ENCODE measurements at regions not wholly inside any gene's neighbourhood (a gene's known extent, or its start where the extent isn't known, plus 50 kb on each side); places are given as distances from the start of the nearest gene placed in this dataset.

DNA sequence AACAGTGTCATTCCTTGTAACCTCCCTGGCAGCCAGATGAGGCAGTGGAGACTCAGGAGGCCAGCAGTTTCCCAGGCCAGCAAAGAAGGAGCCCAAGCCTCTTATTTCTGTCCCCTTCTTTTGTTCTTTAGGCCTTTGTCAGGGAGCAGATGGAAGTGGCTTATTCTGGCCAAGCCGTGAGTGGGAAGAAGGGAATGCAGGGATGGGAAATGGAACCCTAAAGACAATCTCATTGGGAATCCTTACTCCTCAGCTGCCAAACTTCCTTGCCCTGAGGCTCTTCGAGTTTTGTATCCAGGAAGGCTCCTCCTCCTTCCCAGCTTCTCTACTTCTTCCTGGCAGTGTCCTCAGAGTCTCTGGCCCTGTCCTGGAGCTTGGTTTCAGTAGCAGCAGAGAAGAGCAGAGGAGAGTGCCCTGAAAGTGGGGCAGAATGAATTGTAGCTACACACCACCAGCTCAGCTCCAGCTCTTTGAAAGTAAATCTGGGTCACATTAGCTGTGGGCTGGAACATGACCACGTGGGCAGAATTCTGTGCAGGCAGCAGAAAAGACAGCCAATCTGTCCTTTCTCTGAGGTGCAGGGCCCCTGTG, 63.9 kb downstream of the NDUFS5 start:
- H3K36me3 ChIP-seq: no peaks in the 10 kb centered on the region
- H3K4me1 ChIP-seq: peaks cover 0 to 47% (median 13%) of the 10 kb centered on the region in 3 donors
- no peaks in the 10 kb centered on the region for H3K9me3 ChIP-seq
- WGBS, 2 donors (ENCODE audit: low coverage in 1 of 2): 32 to 61% methylated on average over 2 to 3 of the region's 3 CpGs
- peak overlapping the region in 3 of 4 donors; percentile 24 to 50 (median 39) for H3K27ac ChIP-seq
- TF ChIP-seq EP300 (IDR thresholded peaks at IDR 0.05): no peak
- peak; percentile 17 for TF ChIP-seq POLR2AphosphoS5 (IDR thresholded peaks at IDR 0.05)
- H3K27me3 ChIP-seq: no peaks in the 10 kb centered on the region
- H3K4me3 ChIP-seq: no peak overlapping the region
- ATAC-seq: peak; percentile 27

DNA sequence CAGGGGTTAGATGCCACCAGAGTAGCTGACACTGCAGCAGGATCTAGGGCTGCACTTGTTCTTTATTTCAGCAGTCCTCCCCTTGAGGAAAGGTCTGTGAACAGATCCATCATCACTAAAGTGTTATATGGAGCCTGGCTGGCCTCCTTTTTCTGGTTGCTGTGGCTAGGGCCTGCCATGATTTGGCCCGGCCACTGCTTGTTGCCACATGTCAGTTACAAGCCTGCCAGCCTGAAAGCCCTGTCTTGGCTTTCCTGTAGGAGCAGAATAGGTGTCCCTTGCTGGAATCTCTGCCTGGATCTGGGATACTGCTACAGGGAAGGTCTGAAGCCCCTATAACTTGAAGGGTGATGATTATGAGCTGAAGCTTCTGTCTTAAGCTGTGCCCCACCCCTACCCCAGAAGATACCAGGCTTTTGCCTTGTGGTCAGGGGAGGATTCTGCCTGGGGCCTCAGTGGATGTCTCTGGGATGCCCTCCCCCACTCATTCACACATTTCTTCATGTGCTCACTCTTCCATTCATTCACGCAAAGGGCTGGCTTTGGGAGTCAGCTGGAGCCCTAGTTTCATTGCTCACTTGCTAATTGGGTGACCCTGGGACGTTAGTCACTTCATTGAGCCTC, 64.7 kb downstream of the NDUFS5 start:
- Histone ChIP-seq H3K36me3 (no peaks in the 10 kb centered on the region), H3K9me3 (no peaks in the 10 kb centered on the region), H3K4me3 (no peak overlapping the region), H3K27ac (peak overlapping the region in 2 of 4 donors; percentile 22 to 24), H3K27me3 (no peaks in the 10 kb centered on the region), H3K4me1 (peaks cover 0 to 46% (median 13%) of the 10 kb centered on the region in 3 donors)
- no peak for ATAC-seq
- WGBS, 2 donors (ENCODE audit: low coverage in 1 of 2): no CpG with 5 or more reads among the region's 3 CpGs
- TF ChIP-seq POLR2AphosphoS5 (IDR thresholded peaks at IDR 0.05) (no peak), POLR2A (IDR thresholded peaks at IDR 0.05) (no peak), EP300 (IDR thresholded peaks at IDR 0.05) (no peak)
- TF ChIP-seq, protein P1, sequence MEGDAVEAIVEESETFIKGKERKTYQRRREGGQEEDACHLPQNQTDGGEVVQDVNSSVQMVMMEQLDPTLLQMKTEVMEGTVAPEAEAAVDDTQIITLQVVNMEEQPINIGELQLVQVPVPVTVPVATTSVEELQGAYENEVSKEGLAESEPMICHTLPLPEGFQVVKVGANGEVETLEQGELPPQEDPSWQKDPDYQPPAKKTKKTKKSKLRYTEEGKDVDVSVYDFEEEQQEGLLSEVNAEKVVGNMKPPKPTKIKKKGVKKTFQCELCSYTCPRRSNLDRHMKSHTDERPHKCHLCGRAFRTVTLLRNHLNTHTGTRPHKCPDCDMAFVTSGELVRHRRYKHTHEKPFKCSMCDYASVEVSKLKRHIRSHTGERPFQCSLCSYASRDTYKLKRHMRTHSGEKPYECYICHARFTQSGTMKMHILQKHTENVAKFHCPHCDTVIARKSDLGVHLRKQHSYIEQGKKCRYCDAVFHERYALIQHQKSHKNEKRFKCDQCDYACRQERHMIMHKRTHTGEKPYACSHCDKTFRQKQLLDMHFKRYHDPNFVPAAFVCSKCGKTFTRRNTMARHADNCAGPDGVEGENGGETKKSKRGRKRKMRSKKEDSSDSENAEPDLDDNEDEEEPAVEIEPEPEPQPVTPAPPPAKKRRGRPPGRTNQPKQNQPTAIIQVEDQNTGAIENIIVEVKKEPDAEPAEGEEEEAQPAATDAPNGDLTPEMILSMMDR (IDR thresholded peaks at IDR 0.05): no peak

DNA sequence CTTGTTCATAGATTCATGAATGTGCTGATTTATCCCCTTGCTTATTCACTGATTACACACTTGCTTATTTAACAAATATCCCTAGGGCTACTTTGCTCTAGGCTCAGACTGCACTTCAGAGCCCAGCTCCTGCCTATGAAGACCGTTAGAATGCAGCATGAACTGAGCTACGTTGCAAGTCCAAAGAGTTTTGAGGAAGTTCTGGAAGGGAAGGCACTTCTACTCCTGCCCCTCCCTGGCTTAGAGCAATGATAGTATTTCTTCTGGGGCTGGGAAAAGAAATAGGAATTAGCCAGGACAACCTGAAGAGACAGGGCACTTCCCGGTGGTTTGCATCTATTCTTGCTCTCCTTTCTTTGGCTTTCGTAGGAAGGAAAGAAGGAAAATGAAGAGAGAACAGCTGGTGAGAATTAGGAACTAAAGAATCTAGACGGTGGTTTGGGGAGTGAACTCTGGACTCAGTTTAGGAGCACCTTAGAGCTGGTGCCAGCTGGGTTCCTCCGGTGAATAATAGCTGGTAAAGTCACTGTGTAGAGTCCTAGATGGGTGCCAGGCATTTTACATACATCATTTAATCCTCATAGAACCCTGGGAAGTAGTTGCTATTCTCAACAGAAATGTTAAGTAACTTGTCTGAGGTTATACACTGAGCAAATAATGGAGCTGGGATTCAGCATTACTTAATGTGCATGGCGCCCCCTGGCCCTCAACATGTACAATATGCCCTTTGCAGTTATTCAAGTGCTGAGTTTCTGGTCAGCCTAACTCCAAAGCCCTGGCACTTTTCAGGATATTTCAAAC, 65.9 kb downstream of the NDUFS5 start:
- no peak overlapping the region for H3K4me3 ChIP-seq
- no peak overlapping the region for H3K27ac ChIP-seq
- TF ChIP-seq POLR2AphosphoS5 (IDR thresholded peaks at IDR 0.05): no peak
- TF ChIP-seq POLR2A (IDR thresholded peaks at IDR 0.05): no peak
- TF ChIP-seq EP300 (IDR thresholded peaks at IDR 0.05): no peak
- TF ChIP-seq, protein P1 (IDR thresholded peaks at IDR 0.05): peak; percentile 41 to 72 (median 72)
- H3K27me3 ChIP-seq: no peaks in the 10 kb centered on the region
- H3K4me1 ChIP-seq: peaks cover 0 to 34% (median 7%) of the 10 kb centered on the region in 3 donors
- no peaks in the 10 kb centered on the region for H3K36me3 ChIP-seq
- no peaks in the 10 kb centered on the region for H3K9me3 ChIP-seq
- 37 to 42% methylated on average over 7 of the region's 7 CpGs for WGBS, 2 donors (ENCODE audit: low coverage in 1 of 2)
- ATAC-seq: peak; percentile 76

DNA sequence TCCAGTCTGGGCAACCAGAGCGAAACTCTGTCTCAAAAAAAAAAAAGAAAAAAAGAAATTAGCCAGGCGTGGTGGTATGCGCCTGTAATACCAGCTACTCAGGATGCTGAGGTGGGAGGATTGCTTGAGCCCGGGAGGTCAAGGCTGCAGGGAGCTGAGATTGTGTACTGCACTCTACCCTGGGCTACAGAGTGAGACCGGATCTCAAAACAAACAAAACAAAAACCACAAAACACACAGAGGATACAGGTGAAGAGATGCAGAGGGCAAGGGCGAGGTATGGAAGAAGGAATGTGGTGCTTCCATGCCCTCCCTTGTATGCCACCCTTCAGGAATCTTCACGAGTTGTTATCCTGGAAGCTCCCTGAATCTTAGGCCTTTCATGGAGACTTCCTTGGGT, 68.5 kb downstream of the NDUFS5 start:
- H3K27me3 ChIP-seq: no peaks in the 10 kb centered on the region
- TF ChIP-seq, protein P1 (IDR thresholded peaks at IDR 0.05): no peak
- no peak for TF ChIP-seq EP300 (IDR thresholded peaks at IDR 0.05)
- no peak for TF ChIP-seq POLR2A (IDR thresholded peaks at IDR 0.05)
- TF ChIP-seq POLR2AphosphoS5 (IDR thresholded peaks at IDR 0.05): no peak
- no peaks in the 10 kb centered on the region for H3K9me3 ChIP-seq
- H3K27ac ChIP-seq: no peak overlapping the region
- 79 to 90% methylated on average over 2 to 7 of the region's 7 CpGs for WGBS, 2 donors (ENCODE audit: low coverage in 1 of 2)
- no peaks in the 10 kb centered on the region for H3K36me3 ChIP-seq
- H3K4me3 ChIP-seq: no peak overlapping the region
- ATAC-seq: no peak
- H3K4me1 ChIP-seq: peaks cover 0 to 32% (median 9%) of the 10 kb centered on the region in 3 donors

DNA sequence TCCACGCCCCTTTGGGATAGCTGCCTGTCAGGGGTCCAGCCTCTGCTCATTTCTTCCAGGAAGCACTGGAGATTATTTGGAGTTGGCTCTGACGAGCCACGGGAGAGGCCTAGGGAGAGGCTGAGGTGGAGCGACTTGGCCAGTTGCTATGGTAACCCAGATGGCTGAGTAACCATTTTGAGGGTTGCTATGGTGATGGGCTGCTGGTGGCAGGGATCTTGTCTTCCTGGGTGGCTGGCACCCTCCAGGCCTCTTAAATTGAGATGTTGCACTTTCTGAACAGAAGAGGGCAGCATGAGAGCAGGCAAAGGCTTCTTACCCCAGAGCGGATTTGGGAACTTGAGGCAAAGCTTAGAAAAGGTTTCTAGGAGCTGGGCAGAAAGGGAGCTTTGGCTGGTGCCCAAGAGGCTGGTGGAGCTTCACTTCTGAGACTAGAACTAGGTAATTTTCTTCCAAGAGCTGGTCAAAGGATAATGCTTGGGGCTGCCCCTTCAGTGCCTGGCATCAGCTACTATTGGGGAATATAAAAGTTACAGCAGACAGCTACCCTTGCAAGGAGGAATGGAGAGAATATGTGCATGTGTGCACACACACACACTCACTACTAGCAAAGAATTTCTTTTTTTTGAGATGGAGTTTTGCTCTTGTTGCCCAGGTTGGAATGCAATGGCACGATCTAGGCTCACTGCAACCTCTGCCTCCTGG, 72.5 kb downstream of the NDUFS5 start:
- ATAC-seq: peak; percentile 78

More for the DNA sequence above, 72.5 kb downstream of the NDUFS5 start:
- WGBS, 2 donors (ENCODE audit: low coverage in 1 of 2): 26 to 45% methylated on average over 2 to 3 of the region's 6 CpGs
- peaks cover 0 to 27% (median 10%) of the 10 kb centered on the region in 3 donors for H3K4me1 ChIP-seq
- no peak overlapping the region for H3K4me3 ChIP-seq
- H3K27ac ChIP-seq: peak overlapping the region in 1 of 4 donors; percentile 18
- no peaks in the 10 kb centered on the region for H3K9me3 ChIP-seq
- H3K36me3 ChIP-seq: no peaks in the 10 kb centered on the region
- TF ChIP-seq POLR2AphosphoS5 (IDR thresholded peaks at IDR 0.05): no peak
- TF ChIP-seq, protein P1 (IDR thresholded peaks at IDR 0.05): peak; percentile 50 to 87 (median 82)
- H3K27me3 ChIP-seq: no peaks in the 10 kb centered on the region
